ENCODE measurements at regions not wholly inside any gene's neighbourhood (a gene's known extent, or its start where the extent isn't known, plus 50 kb on each side); places are given as distances from the start of the nearest gene placed in this dataset.

DNA sequence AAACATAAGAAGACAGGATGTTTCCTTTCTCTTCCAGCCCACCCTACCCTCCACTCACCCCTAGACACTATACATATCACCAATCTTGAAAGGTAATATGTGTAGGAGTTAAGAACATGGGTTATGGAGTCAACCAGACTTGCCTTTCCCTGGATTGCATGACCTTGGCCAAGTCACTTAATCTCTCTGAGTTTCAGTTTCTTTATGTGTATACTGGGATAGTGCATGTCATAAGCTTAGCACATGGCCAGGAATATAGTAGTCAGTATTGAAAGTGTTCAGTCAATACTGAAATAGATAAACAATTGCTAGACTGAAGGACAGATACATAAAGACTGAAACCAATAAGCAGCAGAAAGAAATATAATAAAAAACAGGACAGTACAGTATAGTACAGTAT is 283.2 kb upstream of the STT3B start:
- no peak for DNase-seq (ENCODE audit: low read depth)

DNA sequence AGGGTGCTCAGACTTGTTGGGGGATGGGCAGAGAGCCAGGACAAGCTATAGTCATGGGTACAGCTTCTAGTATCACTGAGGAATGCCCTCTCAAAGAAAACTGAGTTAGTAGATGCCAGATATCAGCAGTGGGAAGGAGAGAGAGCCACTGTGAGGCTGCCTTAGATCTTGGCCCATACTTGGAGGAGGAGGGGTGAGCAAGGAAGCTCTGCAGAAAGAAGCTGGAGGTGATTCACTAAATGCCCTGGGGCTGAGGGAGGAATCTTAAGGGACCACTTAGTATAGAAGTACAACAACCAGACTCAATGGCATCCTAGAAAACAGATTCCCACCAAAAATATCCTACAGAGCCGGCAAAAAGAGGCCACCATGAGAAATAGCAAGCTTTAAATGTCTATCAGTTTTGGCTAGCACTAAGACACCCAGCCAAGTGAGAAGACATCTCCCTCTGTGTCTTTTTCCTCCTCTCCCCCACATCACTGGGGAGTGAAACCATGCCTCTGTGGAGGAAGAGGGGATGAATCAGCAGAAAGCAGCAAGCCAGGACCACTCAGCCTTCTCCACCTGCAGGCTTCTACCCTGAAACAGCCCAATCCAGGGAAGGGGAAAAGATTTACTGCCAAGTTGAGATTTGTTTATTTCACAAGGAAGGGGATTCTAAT is 282.5 kb upstream of the STT3B start:
- no peak for DNase-seq (ENCODE audit: low read depth)

- DNase-seq (ENCODE audit: low read depth) = no peak
Measured at GRCh38 chr3:31251083-31251482, 281.6 kb upstream of the STT3B start.

DNA sequence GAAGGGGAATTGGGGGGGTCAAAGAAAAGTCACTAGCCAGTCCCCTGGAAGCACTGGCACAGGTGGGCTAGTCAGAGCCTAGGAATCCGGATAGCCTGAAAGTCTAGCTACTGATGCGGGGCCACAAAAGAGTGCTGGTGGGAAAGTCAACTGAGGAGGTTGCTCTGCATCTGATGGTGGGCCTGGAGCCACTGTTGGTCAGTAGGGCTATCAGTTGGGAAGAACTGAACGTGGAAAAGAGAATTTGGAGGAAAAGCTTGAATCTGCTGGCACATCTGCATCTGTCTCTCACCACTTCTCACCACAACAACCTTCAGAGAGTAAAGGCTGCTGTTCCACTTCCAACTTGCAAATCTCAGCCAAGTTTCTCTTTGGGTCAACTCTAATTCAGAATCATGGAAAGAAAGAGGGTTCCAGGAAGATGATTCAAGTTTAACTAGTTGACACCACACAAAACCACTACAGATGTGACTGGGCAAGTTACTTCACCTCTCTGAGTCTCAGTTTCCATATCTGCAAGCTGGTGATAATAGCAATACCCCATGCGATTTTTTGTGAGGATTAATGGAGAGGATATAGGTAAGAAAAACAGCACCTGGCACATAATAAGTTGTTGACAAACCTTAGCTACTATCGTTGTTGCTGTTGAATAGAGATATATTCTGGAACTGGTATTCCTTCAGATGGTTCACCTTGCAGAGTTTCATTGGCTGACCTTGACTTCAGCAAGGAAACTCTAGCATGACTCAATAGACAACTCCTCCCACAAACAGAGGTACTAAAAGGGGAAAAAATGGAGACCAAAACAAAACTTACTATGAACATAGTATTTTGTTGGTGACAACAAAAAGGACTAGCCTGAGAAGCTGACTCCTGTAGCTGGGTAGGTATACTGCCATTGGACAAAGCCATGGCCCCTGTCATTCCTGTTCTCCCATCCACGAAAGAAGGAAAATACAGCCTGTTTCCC is 280.2 kb upstream of the STT3B start:
- DNase-seq (ENCODE audit: low read depth) = no peak

GRCh38 chr3:31253782-31254181 is 278.9 kb upstream of the STT3B start:
- DNase-seq (ENCODE audit: low read depth) = no peak

DNA sequence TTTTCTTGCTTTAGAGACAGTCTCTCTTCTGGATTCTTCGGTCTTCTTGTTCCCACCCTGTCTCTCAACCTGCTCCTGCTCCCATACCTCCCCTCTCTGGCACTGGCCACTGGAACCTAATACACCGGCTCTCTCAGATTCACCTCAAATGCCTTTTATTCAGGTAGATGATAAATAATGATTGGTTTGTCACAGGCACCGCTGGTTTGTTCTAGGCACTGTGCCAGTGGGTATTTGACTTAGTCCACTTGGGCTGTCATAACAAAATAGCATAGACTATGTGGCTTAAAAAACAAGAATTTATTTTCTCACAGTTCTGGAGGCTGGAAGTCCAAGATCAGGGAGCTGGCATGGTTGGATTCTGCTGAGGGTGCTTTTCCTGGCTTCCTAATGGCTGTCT is 278.2 kb upstream of the STT3B start:
- DNase-seq (ENCODE audit: low read depth) = no peak

- DNase-seq (ENCODE audit: low read depth) = no peak
Measured at GRCh38 chr3:31255007-31255581, 277.6 kb upstream of the STT3B start.

- DNase-seq (ENCODE audit: low read depth) = no peak
Measured at GRCh38 chr3:31262201-31262600, 270.5 kb upstream of the STT3B start.

DNA sequence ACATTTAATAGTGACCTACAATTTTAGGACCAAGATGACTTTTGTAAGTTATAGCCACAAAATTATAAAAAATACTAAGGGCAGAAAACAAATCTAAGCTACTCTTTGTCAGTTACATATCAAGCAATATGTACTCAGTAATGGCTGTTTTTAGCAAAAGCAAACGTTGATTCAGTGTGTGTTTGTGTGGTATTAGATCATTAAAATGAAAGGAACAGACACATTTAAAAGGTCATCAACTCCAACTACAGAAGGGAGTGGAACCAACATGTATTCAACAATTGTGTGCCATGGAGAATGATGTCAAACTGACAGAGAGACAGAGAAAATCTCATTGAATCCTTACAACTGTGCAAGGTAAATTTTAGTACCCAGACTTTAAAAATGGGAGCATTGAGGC is 268.8 kb upstream of the STT3B start:
- no peak for DNase-seq (ENCODE audit: low read depth)

DNA sequence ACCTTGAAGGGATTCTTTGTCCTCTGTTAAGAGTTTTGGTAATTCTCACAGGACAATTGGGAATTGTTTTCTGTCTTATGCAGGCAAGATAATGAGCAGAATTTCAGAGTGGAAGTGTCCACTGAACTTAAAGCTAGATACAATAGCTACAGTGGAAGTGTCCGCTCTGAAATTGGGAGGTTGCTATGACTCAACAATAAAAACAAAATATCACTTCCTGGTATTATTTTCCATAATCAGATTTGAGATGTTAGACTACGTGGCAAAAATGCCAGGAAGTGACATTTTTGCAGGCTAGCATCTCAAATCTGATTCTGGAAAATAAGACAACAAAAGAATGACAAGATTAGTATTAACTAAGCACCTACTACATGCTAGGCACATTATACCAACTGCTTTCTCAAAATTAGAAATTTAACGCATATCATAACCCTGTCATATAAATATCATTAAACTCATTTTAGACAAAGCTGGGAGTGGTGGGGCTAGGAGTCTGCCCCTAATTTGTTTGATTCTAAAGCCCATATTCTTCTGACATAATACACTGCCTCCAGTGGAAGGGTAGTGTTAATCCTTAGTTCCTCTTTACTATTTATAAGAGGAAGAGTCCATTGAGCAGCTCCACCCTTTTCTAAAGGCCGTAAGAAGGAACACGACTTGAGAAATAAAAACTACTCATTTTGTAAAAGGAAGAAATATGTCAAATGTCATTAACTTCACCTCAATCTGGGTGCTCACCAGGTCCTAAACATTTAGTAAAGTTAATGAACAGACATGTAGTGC is 266.9 kb upstream of the STT3B start:
- no peak for DNase-seq (ENCODE audit: low read depth)

DNA sequence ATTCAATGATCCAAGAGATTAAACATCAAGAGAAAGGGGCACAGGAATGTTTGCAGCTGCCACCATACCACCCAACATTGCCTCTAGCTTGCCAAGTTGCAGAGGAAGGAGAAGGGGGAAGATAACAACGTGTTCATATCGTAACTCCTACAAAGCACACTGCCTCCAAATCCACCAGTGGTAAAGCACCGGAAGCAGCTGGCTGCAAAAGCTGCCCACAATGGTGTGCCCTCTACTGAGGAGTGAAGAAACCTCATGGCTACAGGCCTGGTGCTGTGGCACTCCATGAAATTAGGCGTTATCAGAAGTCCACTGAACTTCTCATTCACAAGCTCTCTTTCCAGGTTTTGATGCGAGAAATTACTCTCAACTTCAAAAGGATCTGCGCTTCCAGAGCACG is 263.9 kb upstream of the STT3B start:
- no peak for DNase-seq (ENCODE audit: low read depth)

DNA sequence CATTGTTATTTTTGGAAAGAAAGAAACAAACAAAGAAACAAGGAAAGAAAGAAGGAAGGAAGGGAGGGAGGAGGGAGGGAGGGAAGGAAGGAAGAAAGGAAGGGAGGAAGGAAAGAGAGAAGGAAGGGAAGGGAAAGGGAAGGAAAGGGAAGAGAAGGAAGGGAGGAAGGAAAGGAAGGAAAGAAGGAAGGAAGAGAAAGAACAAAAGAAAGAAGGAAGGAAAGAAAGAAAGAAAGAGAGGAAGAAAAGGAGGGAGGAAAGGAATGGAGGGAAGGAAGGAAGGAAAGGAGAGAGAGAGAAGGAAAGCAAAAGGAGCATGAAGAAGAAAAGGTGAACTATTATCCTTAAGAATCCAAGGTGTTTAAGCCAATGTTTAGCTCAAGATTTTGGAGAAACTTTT is 262.7 kb upstream of the STT3B start:
- no peak for DNase-seq (ENCODE audit: low read depth)

DNA sequence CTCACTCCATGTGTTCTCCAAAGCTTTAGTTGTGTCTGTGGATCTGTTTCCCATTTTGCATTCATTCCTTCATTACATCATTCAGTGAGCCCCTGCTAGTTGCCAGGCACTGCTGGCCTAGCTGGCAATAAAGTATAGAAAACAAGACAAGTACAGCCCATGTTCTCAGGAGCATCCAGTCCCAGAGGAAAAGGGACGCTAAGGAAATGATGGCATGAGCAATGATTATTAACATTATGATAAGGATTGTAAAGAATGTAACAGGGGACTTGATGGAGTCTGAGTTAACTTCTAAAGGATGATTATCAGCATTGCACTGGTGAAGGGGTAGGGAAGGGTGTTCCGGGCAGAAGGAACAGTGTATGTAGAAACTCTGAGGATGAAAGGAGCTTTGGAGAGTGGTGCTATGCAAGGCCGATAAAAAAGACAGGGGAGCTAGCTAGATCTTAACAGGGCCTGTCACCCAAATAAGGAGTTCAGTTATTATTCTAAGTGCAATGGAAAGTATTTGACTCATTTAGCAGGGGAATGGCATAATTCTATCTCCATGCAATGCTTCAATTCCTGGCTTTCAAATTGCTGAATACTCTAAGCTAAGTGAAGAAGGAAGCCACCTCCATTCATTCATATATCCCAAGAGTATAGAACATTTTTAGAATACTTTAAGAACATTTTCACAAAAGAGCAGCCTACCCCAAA is 258.2 kb upstream of the STT3B start:
- no peak for DNase-seq (ENCODE audit: low read depth)

GRCh38 chr3:31275038-31275572 is 257.6 kb upstream of the STT3B start:
- no peak for DNase-seq (ENCODE audit: low read depth)

DNA sequence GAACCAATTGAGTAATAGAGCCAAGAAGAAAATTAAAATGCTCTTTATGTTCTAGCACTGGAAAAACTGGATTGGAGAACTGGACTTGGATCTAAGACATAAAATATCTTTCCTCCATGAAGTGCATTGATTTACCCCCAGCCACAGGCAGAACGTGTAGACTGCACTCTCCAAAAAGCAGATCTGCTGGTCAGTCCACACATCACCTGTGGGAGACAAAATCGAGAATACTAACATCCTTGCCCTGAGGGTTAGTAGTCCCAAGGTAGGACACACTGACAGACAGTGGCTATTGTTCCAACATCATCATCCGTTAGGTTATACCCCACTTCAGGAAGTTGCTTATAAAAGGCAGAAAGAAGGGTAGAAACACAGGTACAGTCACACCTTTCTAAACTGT is 257.1 kb upstream of the STT3B start:
- no peak for DNase-seq (ENCODE audit: low read depth)

GRCh38 chr3:31277582-31277981 is 255.1 kb upstream of the STT3B start:
- no peak for DNase-seq (ENCODE audit: low read depth)

GRCh38 chr3:31278532-31278931 is 254.2 kb upstream of the STT3B start:
- DNase-seq (ENCODE audit: low read depth) = no peak

GRCh38 chr3:31284776-31285175 is 247.9 kb upstream of the STT3B start:
- no peak for DNase-seq (ENCODE audit: low read depth)

DNA sequence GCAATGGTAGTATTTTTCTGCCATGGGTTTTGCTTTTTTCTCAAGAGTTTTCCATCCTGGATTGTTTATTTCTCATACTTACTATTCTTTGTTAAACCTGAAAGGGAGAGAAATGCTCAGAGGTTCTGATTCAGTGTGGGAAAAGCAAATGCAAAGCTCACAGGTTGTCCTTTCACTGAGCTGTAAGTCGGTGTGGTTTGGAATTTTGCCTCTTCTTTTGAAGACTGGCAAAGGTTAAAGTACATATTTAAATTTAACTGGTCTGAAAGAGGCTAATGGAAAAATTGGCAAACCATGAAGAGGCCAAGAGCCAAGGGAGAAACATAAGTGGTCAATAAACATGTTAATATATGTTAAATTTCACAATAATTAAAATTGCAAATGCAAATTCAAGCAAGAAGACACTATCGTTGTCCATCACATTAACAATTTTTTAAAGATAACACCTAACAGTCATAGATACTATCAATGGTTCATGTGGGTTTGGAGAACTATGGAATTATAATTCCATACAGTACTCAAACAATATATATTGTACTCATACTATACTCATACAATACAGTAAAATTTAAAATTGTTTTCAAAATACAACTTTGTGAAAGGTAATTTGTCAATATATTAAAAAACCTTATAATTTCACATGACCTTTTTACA is 246.8 kb upstream of the STT3B start:
- DNase-seq (ENCODE audit: low read depth) = no peak

GRCh38 chr3:31288224-31288623 is 244.5 kb upstream of the STT3B start:
- no peak for DNase-seq (ENCODE audit: low read depth)

DNA sequence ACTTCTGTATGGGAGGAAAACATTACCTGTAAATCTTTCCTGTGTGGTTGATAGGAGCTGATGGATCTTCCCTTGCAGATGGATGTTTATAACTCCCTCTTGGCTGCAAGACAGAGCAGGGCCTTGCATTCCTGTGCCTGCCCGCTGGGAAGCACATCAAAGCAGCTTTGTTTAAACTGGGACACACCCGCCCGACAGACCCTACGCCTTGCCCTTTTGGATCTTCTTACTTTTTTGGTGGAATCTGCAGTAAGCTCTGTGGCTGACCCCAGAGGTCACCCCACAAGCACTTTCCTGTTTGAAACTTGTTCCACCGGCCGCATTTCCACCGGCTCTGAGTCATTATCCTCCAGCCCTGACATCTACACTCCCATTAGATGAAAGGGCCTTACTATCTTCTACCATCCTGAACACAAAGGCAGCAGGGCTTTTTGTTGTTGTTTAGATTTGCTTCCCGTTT is 244.1 kb upstream of the STT3B start:
- no peak for DNase-seq (ENCODE audit: low read depth)
